Activated CD4-positive, alpha-beta T cell treated with anti-CD3 and anti-CD28 coated beads for 48 hours (primary cell): ENCODE measurements at regions not wholly inside any gene's neighbourhood (a gene's known extent, or its start where the extent isn't known, plus 50 kb on each side); places are given as distances from the start of the nearest gene placed in this dataset.
"Not testable (repeated sequence)": the region's sequence is repeated elsewhere in the genome, so short reads cannot be mapped to it uniquely, and the experiment has no call there.

Source experiments
- DNase-seq: peaks from one replicate; pipeline ENCODE4 v3.0.0-alpha.2; 2020

GRCh38 chrX:8105531-8105930 is 65.5 kb downstream of the VCX2 start:
- DNase-seq: no peak

- no peak for DNase-seq
Observed at GRCh38 chrX:8103655-8104054, 67.4 kb downstream of the VCX2 start.

- no peak for DNase-seq
Observed at GRCh38 chrX:8091510-8091909, 79.6 kb downstream of the VCX2 start.

GRCh38 chrX:8090906-8091305 is 80.2 kb downstream of the VCX2 start:
- DNase-seq: no peak

- no peak for DNase-seq
Observed at GRCh38 chrX:8090482-8090881, 80.6 kb downstream of the VCX2 start.

- DNase-seq: no peak
Observed at GRCh38 chrX:8089141-8089540, 81.9 kb downstream of the VCX2 start.

- no peak for DNase-seq
Observed at GRCh38 chrX:8084006-8084405, 87.1 kb downstream of the VCX2 start.

GRCh38 chrX:8083286-8083685 is 87.8 kb downstream of the VCX2 start:
- no peak for DNase-seq

GRCh38 chrX:8075636-8076035 is 95.4 kb downstream of the VCX2 start:
- DNase-seq: no peak

- DNase-seq: no peak
Observed at GRCh38 chrX:8067754-8068462, 103.2 kb downstream of the VCX2 start.

GRCh38 chrX:8052909-8053308 is 118.2 kb downstream of the VCX2 start:
- DNase-seq: no peak

GRCh38 chrX:8049827-8050226 is 121.2 kb downstream of the VCX2 start:
- DNase-seq: no peak

- no peak for DNase-seq
Observed at GRCh38 chrX:8048466-8048865, 121.3 kb upstream of the PNPLA4 start.

- no peak for DNase-seq
Observed at GRCh38 chrX:8044947-8045346, 117.7 kb upstream of the PNPLA4 start.

- no peak for DNase-seq
Observed at GRCh38 chrX:8043546-8043945, 116.3 kb upstream of the PNPLA4 start.

GRCh38 chrX:8043121-8043520 is 115.9 kb upstream of the PNPLA4 start:
- no peak for DNase-seq

- no peak for DNase-seq
Observed at GRCh38 chrX:8042304-8042703, 115.1 kb upstream of the PNPLA4 start.

GRCh38 chrX:8039711-8040110 is 112.5 kb upstream of the PNPLA4 start:
- DNase-seq: not testable (repeated sequence)

- no peak for DNase-seq
Observed at GRCh38 chrX:8037593-8038348, 110.6 kb upstream of the PNPLA4 start.

GRCh38 chrX:8036914-8037313 is 109.7 kb upstream of the PNPLA4 start:
- DNase-seq: no peak

GRCh38 chrX:8034058-8034457 is 106.8 kb upstream of the PNPLA4 start:
- DNase-seq: no peak

GRCh38 chrX:8033175-8033574 is 106.0 kb upstream of the PNPLA4 start:
- DNase-seq: no peak

GRCh38 chrX:8030361-8030760 is 103.1 kb upstream of the PNPLA4 start:
- no peak for DNase-seq

- no peak for DNase-seq
Observed at GRCh38 chrX:8027827-8028226, 100.6 kb upstream of the PNPLA4 start.

- no peak for DNase-seq
Observed at GRCh38 chrX:8025705-8026104, 98.5 kb upstream of the PNPLA4 start.
